Upper lobe of left lung (tissue), 4 donors: ENCODE measurements at regions not wholly inside any gene's neighbourhood (a gene's known extent, or its start where the extent isn't known, plus 50 kb on each side); places are given as distances from the start of the nearest gene placed in this dataset.

Source experiments
- CTCF ChIP-seq, 6 experiments: fragments of 450-650 bp in 4 of 6; fragments of 200-600 bp in 2 of 6; sonication (generic) in 2 of 6; IDR thresholded peaks; one replicate each; pipeline ENCODE4 v1.5.1; 2016 to 2019; ENCODE audit warnings: antibody characterized with exemption in 6 of 6
- POLR2A ChIP-seq, 4 donors: fragments of 450-650 bp; IDR thresholded peaks; one replicate each; pipeline ENCODE4 v1.5.1; 2016 to 2017; ENCODE audit warnings: antibody characterized with exemption in 4 of 4, mild to moderate bottlenecking in 2 of 4

- no peak for TF ChIP-seq CTCF (IDR thresholded peaks at IDR 0.05)
- TF ChIP-seq POLR2A (IDR thresholded peaks at IDR 0.05), result no peak
Measured at GRCh38 chr5:74433255-74433895, 207.2 kb downstream of the ENC1 start.
